ENCODE measurements at regions not wholly inside any gene's neighbourhood (a gene's known extent, or its start where the extent isn't known, plus 50 kb on each side); places are given as distances from the start of the nearest gene placed in this dataset.

- TF ChIP-seq YY1 (IDR thresholded peaks at IDR 0.05; ENCODE audit: insufficient read depth, insufficient read length), result no peak
- TF ChIP-seq SUZ12 (IDR thresholded peaks at IDR 0.05; ENCODE audit: extremely low read depth, insufficient read depth, insufficient read length), result no peak
- no peak for TF ChIP-seq ZNF274 (IDR thresholded peaks at IDR 0.05; ENCODE audit: low read depth, low read length)
These were observed 1652.1 kb upstream of the DDX18 start for GRCh38 chr2:116162395-116162794.
